ENCODE measurements at regions not wholly inside any gene's neighbourhood (a gene's known extent, or its start where the extent isn't known, plus 50 kb on each side); places are given as distances from the start of the nearest gene placed in this dataset.

GRCh38 chr10:130994191-130994590 is 317.3 kb downstream of the TCERG1L start:
- Histone ChIP-seq H3K27ac (ENCODE audit: low read depth, low read length, poor library complexity, severe bottlenecking) (no peak overlapping the region), H3K79me2 (ENCODE audit: insufficient read depth, low read length) (no peaks in the 10 kb centered on the region), H3K4me3 (ENCODE audit: low read depth, low read length, poor library complexity, severe bottlenecking) (no peak overlapping the region), H3K9me3 (ENCODE audit: low read length) (no peaks in the 10 kb centered on the region), H3K9me2 (ENCODE audit: low read depth, low read length) (no peaks in the 10 kb centered on the region), H3K4me2 (ENCODE audit: low read length) (no peak overlapping the region), H3F3A (ENCODE audit: insufficient read depth, low read length) (no peaks in the 10 kb centered on the region), H2AFZ (ENCODE audit: low read length) (no peak overlapping the region), H3K36me3 (ENCODE audit: insufficient read depth, low read length) (no peaks in the 10 kb centered on the region), H3K4me1 (ENCODE audit: insufficient read depth, low read length, severe bottlenecking) (no peaks in the 10 kb centered on the region), H3K9ac (ENCODE audit: low read length) (no peak overlapping the region), H4K20me1 (ENCODE audit: insufficient read depth, low read length) (no peaks in the 10 kb centered on the region), H3K27me3 (ENCODE audit: insufficient read depth, low read length) (0 out of 2 replicates have a peak, but pooled peaks cover 3% of the 10 kb centered on the region)
- TF ChIP-seq CTCF (IDR thresholded peaks at IDR 0.05; ENCODE audit: low read length) (no peak), EZH2 (IDR thresholded peaks at IDR 0.05; ENCODE audit: borderline replicate concordance, low read length) (no peak)

- 0 out of 2 replicates have a peak, but pooled peaks cover 3% of the 10 kb centered on the region for H3K27me3 ChIP-seq (ENCODE audit: insufficient read depth, low read length)
- no peak overlapping the region for H3K27ac ChIP-seq (ENCODE audit: low read depth, low read length, poor library complexity, severe bottlenecking)
- H3K9me2 ChIP-seq (ENCODE audit: low read depth, low read length), result no peaks in the 10 kb centered on the region
- no peak for TF ChIP-seq CTCF (IDR thresholded peaks at IDR 0.05; ENCODE audit: low read length)
- no peak for TF ChIP-seq EZH2 (IDR thresholded peaks at IDR 0.05; ENCODE audit: borderline replicate concordance, low read length)
- no peaks in the 10 kb centered on the region for H3F3A ChIP-seq (ENCODE audit: insufficient read depth, low read length)
- H3K4me3 ChIP-seq (ENCODE audit: low read depth, low read length, poor library complexity, severe bottlenecking), result no peak overlapping the region
- H4K20me1 ChIP-seq (ENCODE audit: insufficient read depth, low read length), result no peaks in the 10 kb centered on the region
- no peaks in the 10 kb centered on the region for H3K79me2 ChIP-seq (ENCODE audit: insufficient read depth, low read length)
- no peak overlapping the region for H3K4me2 ChIP-seq (ENCODE audit: low read length)
- no peak overlapping the region for H2AFZ ChIP-seq (ENCODE audit: low read length)
- no peak overlapping the region for H3K9ac ChIP-seq (ENCODE audit: low read length)
- H3K4me1 ChIP-seq (ENCODE audit: insufficient read depth, low read length, severe bottlenecking), result no peaks in the 10 kb centered on the region
- H3K36me3 ChIP-seq (ENCODE audit: insufficient read depth, low read length), result no peaks in the 10 kb centered on the region
- no peaks in the 10 kb centered on the region for H3K9me3 ChIP-seq (ENCODE audit: low read length)
Observed at GRCh38 chr10:130994845-130995244, 316.7 kb downstream of the TCERG1L start.

- Histone ChIP-seq H3K79me2 (ENCODE audit: insufficient read depth, low read length) (no peaks in the 10 kb centered on the region), H3K4me1 (ENCODE audit: insufficient read depth, low read length, severe bottlenecking) (no peaks in the 10 kb centered on the region), H3K4me2 (ENCODE audit: low read length) (no peak overlapping the region), H3K9ac (ENCODE audit: low read length) (no peak overlapping the region), H2AFZ (ENCODE audit: low read length) (no peak overlapping the region), H3K27ac (ENCODE audit: low read depth, low read length, poor library complexity, severe bottlenecking) (no peak overlapping the region), H3F3A (ENCODE audit: insufficient read depth, low read length) (no peaks in the 10 kb centered on the region), H3K4me3 (ENCODE audit: low read depth, low read length, poor library complexity, severe bottlenecking) (no peak overlapping the region), H3K9me2 (ENCODE audit: low read depth, low read length) (no peaks in the 10 kb centered on the region), H3K9me3 (ENCODE audit: low read length) (no peaks in the 10 kb centered on the region), H3K36me3 (ENCODE audit: insufficient read depth, low read length) (no peaks in the 10 kb centered on the region), H3K27me3 (ENCODE audit: insufficient read depth, low read length) (0 out of 2 replicates have a peak, but pooled peaks cover 3% of the 10 kb centered on the region), H4K20me1 (ENCODE audit: insufficient read depth, low read length) (no peaks in the 10 kb centered on the region)
- TF ChIP-seq EZH2 (IDR thresholded peaks at IDR 0.05; ENCODE audit: borderline replicate concordance, low read length), result no peak
- no peak for TF ChIP-seq CTCF (IDR thresholded peaks at IDR 0.05; ENCODE audit: low read length)
Observed at GRCh38 chr10:130997267-130998045, 314.1 kb downstream of the TCERG1L start.
